Esophagus muscularis mucosa (tissue), 3 donors: ENCODE measurements at regions not wholly inside any gene's neighbourhood (a gene's known extent, or its start where the extent isn't known, plus 50 kb on each side); places are given as distances from the start of the nearest gene placed in this dataset.

Source experiments
- CTCF ChIP-seq, 3 experiments: fragments of 200-600 bp in 2 of 3; fragments of 450-650 bp in 1 of 3; sonication (generic) in 2 of 3; IDR thresholded peaks; one replicate each; pipeline ENCODE4 v1.5.1; 2017 to 2019; ENCODE audit warnings: antibody characterized with exemption in 3 of 3, mild to moderate bottlenecking in 2 of 3, moderate library complexity in 1 of 3
- POLR2A ChIP-seq: fragments of 450-650 bp; IDR thresholded peaks from one replicate; pipeline ENCODE4 v1.6.1; 2017; ENCODE audit warnings: antibody characterized with exemption, moderate library complexity, mild to moderate bottlenecking, low read depth
- POLR2AphosphoS5 ChIP-seq, 2 donors: sonication (generic); formaldehyde crosslinking; IDR thresholded peaks; one replicate each; pipeline ENCODE4 v1.6.1; 2017; ENCODE audit warnings: antibody characterized with exemption in 2 of 2

GRCh38 chr2:52327641-52328040 lies 1295.7 kb upstream of the NRXN1 start:
- no peak for TF ChIP-seq CTCF (IDR thresholded peaks at IDR 0.05)
- TF ChIP-seq POLR2A: no peak
- TF ChIP-seq POLR2AphosphoS5 (IDR thresholded peaks at IDR 0.05): no peak
